K562 (cell line): ENCODE measurements at regions not wholly inside any gene's neighbourhood (a gene's known extent, or its start where the extent isn't known, plus 50 kb on each side); places are given as distances from the start of the nearest gene placed in this dataset.

Experiments
- ATAC-seq: fragments of 200-7000 bp; cut with Tn5 transposase; 3 replicates; pipeline ENCODE4 v1.9.1; 2020; ENCODE audit warnings: moderate library complexity
- BruUV-seq: library from RNA; stranded (reverse); fragments of 400-500 nt; replicated peaks from 2 replicates; lab custom pipeline; 2021; lab: Mats Ljungman, UMichigan
- CTCF ChIA-PET: fragments of 300-600 bp; formaldehyde crosslinking; extraction: SDS; loops from one replicate; lab custom pipeline; 2021; ENCODE audit warnings: low intra/inter-chr PET ratio; lab: Yijun Ruan, JAX
- POLR2A ChIA-PET: fragments of 300-600, 350-650 bp; sonication (Branson Sonifier 250); formaldehyde crosslinking; extraction: SDS; loops from one replicate; lab custom pipeline; 2021; ENCODE audit warnings: antibody characterized with exemption, inconsistent platforms; lab: Yijun Ruan, JAX
- DNase-seq, 4 experiments: peaks; one replicate each; pipeline versions ENCODE4 v3.0.0 to v3.0.0-alpha.2; 2011 to 2018; ENCODE audit warnings: low spot score in 3 of 4, mixed read lengths in 3 of 4; ENCODE audit errors: extremely low read depth in 1 of 4
- FAIRE-seq: peaks from 2 replicates; lab custom pipeline; 2011; peaks lifted over from hg19 to GRCh38; lab: Jason Lieb, UNC
- H2AFZ ChIP-seq: 2 replicates; pipeline ENCODE4 v1.6.0; 2011; ENCODE audit warnings: low read depth, low read length, control low read depth, inconsistent platforms
- H3K27ac ChIP-seq: fragments of 200-600 bp; 3 replicates; pipeline ENCODE4 v1.8.0; 2011; ENCODE audit warnings: low read depth, mild to moderate bottlenecking, control low read depth, inconsistent platforms, low read length, moderate library complexity, mixed read lengths; ENCODE audit errors: extremely low read depth
- H3K27me3 ChIP-seq, 2 experiments: fragments of 300-600 bp in 1 of 2; 2 replicates in 1 of 2; 3 replicates in 1 of 2; pipeline versions ENCODE4 v1.6.0 to v1.8.0; 2011; ENCODE audit warnings: inconsistent platforms in 2 of 2, low read length in 2 of 2, mild to moderate bottlenecking in 1 of 2, mixed read lengths in 1 of 2, moderate library complexity in 1 of 2; ENCODE audit not compliant: control insufficient read depth in 2 of 2, insufficient read depth in 2 of 2
- H3K36me3 ChIP-seq: fragments of 300-600 bp; 3 replicates; pipeline ENCODE4 v1.8.0; 2011; ENCODE audit warnings: mild to moderate bottlenecking, low read length, inconsistent platforms; ENCODE audit not compliant: control insufficient read depth, insufficient read depth
- H3K4me1 ChIP-seq, 2 experiments: fragments of 200-600 bp in 1 of 2; replicated peaks in 1 of 2; 2 replicates in 1 of 2; 3 replicates in 1 of 2; pipeline versions ENCODE4 v1.5.1 to v1.8.0; 2011; ENCODE audit warnings: inconsistent platforms in 2 of 2, low read length in 2 of 2, mild to moderate bottlenecking in 1 of 2, mixed read lengths in 1 of 2, moderate library complexity in 1 of 2; ENCODE audit not compliant: control insufficient read depth in 2 of 2, insufficient read depth in 2 of 2
- H3K4me2 ChIP-seq: 2 replicates; pipeline ENCODE4 v1.6.1; 2011; ENCODE audit warnings: low read length, control low read depth, inconsistent platforms, mixed read lengths; ENCODE audit not compliant: insufficient read depth
- H3K4me3 ChIP-seq: fragments of 200-600 bp; sonication (generic), shearing (Covaris generic); 2 replicates; pipeline ENCODE4 v1.5.1; 2016; ENCODE audit warnings: control low read depth, inconsistent platforms
- H3K79me2 ChIP-seq: fragments of 200-600 bp; 3 replicates; pipeline ENCODE4 v1.8.0; 2011; ENCODE audit warnings: low read length, inconsistent platforms; ENCODE audit not compliant: control insufficient read depth, insufficient read depth
- H3K9ac ChIP-seq, 2 experiments: 2 replicates each; pipeline versions ENCODE4 v1.6.0 to v1.6.1; 2011; ENCODE audit warnings: low read depth in 2 of 2, low read length in 2 of 2, control low read depth in 1 of 2, inconsistent platforms in 1 of 2, mild to moderate bottlenecking in 1 of 2, mixed read lengths in 1 of 2; ENCODE audit not compliant: insufficient read depth in 1 of 2
- H3K9me1 ChIP-seq: one replicate; pipeline ENCODE4 v1.6.0; 2011; ENCODE audit warnings: inconsistent platforms, mild to moderate bottlenecking, low read length, moderate library complexity; ENCODE audit not compliant: control insufficient read depth, insufficient read depth
- H3K9me3 ChIP-seq: replicated peaks from 2 replicates; pipeline ENCODE4 v1.5.1; 2011; ENCODE audit warnings: low read depth, low read length, inconsistent platforms; ENCODE audit not compliant: control insufficient read depth, insufficient read depth
- H4K20me1 ChIP-seq: replicated peaks from 2 replicates; pipeline ENCODE4 v1.6.1; 2011; ENCODE audit warnings: low read length, inconsistent platforms, mixed read lengths; ENCODE audit not compliant: control insufficient read depth, insufficient read depth
- DNMT1 ChIP-seq: fragments of 450-650 bp; IDR thresholded peaks from 2 replicates; pipeline ENCODE4 v1.6.1; 2016; ENCODE audit warnings: antibody characterized with exemption, mild to moderate bottlenecking
- EGR1 ChIP-seq: fragments of 450-650 bp; conservative IDR thresholded peaks from 2 replicates; pipeline ENCODE4 v1.6.1; 2017; ENCODE audit warnings: mild to moderate bottlenecking
- ETV5 ChIP-seq: sonication (generic); formaldehyde crosslinking; IDR thresholded peaks from 2 replicates; pipeline ENCODE4 v1.4.0; 2020; ENCODE audit warnings: low read depth, mild to moderate bottlenecking, missing genetic modification reagents
- GABPA ChIP-seq: fragments of 200-800 bp; sonication (Bioruptor generic); conservative IDR thresholded peaks from 2 replicates; pipeline ENCODE4 v1.6.1; 2016; ENCODE audit warnings: low read depth, missing genetic modification characterization, missing compliant biosample characterization
- GATAD2A ChIP-seq: fragments of 450-650 bp; IDR thresholded peaks from 2 replicates; pipeline ENCODE4 v1.6.1; 2017
- HNRNPK ChIP-seq: fragments of 200-400 bp; formaldehyde crosslinking; IDR thresholded peaks from one replicate; pipeline ENCODE4 v1.6.1; 2018; ENCODE audit warnings: mild to moderate bottlenecking, low read depth, low read length; ENCODE audit not compliant: poor library complexity, severe bottlenecking
- NBN ChIP-seq: fragments of 450-650 bp; IDR thresholded peaks from 2 replicates; pipeline ENCODE4 v1.6.1; 2016; ENCODE audit warnings: low read depth, mild to moderate bottlenecking
- PPARD ChIP-seq: fragments of 250-450 bp; sonication (Bioruptor Pico); IDR thresholded peaks from 2 replicates; pipeline ENCODE4 v1.8.0; 2022; ENCODE audit warnings: inconsistent platforms, mild to moderate bottlenecking, moderate library complexity
- PURB ChIP-seq: sonication (generic); formaldehyde crosslinking; IDR thresholded peaks from 2 replicates; pipeline ENCODE4 v1.9.0; 2021; ENCODE audit warnings: low read depth, mild to moderate bottlenecking, missing genetic modification reagents
- RFX1 ChIP-seq: fragments of 450-650 bp; IDR thresholded peaks from 2 replicates; pipeline ENCODE4 v1.6.1; 2016; ENCODE audit warnings: mild to moderate bottlenecking, moderate library complexity
- ZNF174 ChIP-seq: fragments of 250-450 bp; sonication (Bioruptor Pico); IDR thresholded peaks from 2 replicates; pipeline ENCODE4 v1.4.0; 2020; ENCODE audit warnings: mild to moderate bottlenecking
- ZNF444 ChIP-seq: fragments of 250-450 bp; sonication (Bioruptor Pico); IDR thresholded peaks from 2 replicates; pipeline ENCODE4 v1.4.0; 2020; ENCODE audit warnings: mild to moderate bottlenecking, moderate library complexity
- WGBS: fragments of 100-300 bp; shearing (Covaris generic); methylation state at CpG from one replicate; pipeline ENCODE4 v1.1.6; 2016; ENCODE audit warnings: low coverage, mixed read lengths; ENCODE audit not compliant: insufficient coverage; ENCODE audit errors: missing lambda C conversion rate; 5-methylcytosine and 5-hydroxymethylcytosine counted together
- in situ Hi-C: fragments of 300-500 bp; cut with MboI; formaldehyde crosslinking; loops from 4 replicates; pipeline ENCODE4 v1.15.0; 2018; ENCODE audit warnings: inconsistent platforms, mixed read lengths
- intact Hi-C: fragments of 100-400 bp; cut with micrococcal nuclease; formaldehyde crosslinking; loops from 2 replicates; pipeline ENCODE4 v1.14.2; 2022
- TF ChIP-seq, protein P1 (sequence below), 2 experiments: IDR thresholded peaks in 1 of 2; conservative IDR thresholded peaks in 1 of 2; 2 replicates each; pipeline ENCODE4 v1.6.1; 2016; ENCODE audit warnings: low read depth in 2 of 2, mild to moderate bottlenecking in 1 of 2, missing compliant biosample characterization in 1 of 2, missing genetic modification characterization in 1 of 2, moderate library complexity in 1 of 2
- TF ChIP-seq, protein P2 (sequence below): fragments of 450-650 bp; formaldehyde crosslinking; IDR thresholded peaks from 2 replicates; pipeline ENCODE4 v1.4.0; 2020; ENCODE audit warnings: mild to moderate bottlenecking, moderate library complexity
- TF ChIP-seq, protein P3 (sequence below): fragments of 450-650 bp; formaldehyde crosslinking; IDR thresholded peaks from 2 replicates; pipeline ENCODE4 v1.4.0; 2022; ENCODE audit warnings: missing genetic modification characterization
- TF ChIP-seq, protein P4 (sequence below): IDR thresholded peaks from 2 replicates; pipeline ENCODE4 v1.6.1; 2014; ENCODE audit warnings: antibody characterized with exemption

DNA sequence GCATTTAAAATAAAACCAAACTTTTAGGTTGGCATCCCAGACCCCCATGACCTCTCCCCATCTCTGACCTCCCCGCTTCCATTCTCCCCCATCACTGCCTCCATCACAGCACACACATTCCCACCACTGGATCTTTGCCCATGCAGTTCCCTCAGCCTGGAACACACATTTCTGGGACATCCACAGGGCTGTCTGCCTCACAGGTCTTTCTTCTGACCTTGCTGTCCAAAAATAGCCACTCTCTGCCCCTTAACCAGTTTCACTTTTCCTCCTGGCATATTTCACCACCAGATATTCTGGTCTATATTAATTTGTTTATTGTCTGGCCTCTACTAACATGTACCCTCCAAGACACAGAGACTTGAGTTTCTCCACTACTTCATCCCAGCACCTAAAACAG is 75.2 kb upstream of the PRDM11 start:
- 0% methylated on average over 1 of the region's 1 CpG for WGBS
- no peak overlapping the region for H3K9ac ChIP-seq
- FAIRE-seq: no peak
- H2AFZ ChIP-seq: no peak overlapping the region
- H3K4me3 ChIP-seq: no peak overlapping the region
- DNase-seq: no peak
- H3K9me3 ChIP-seq: no peaks in the 10 kb centered on the region
- no peaks in the 10 kb centered on the region for H3K79me2 ChIP-seq
- 0 out of 2 replicates have a peak, but pooled peaks cover 5% of the 10 kb centered on the region for H4K20me1 ChIP-seq
- H3K27me3 ChIP-seq: peaks cover 0 to 5% of the 10 kb centered on the region in 2 experiments; a peak in 2 of 5 replicates
- no peaks in the 10 kb centered on the region for H3K9me1 ChIP-seq
- in situ Hi-C loops (no loop called here), intact Hi-C loops (no loop called here)
- no peak for ATAC-seq
- ChIA-PET CTCF (no interaction called here), POLR2A (no interaction called here)
- no peak overlapping the region for H3K4me2 ChIP-seq
- H3K27ac ChIP-seq: no peak overlapping the region
- TF ChIP-seq PURB (CRISPR knock-in tag): no peak
- no peak for TF ChIP-seq ETV5 (CRISPR knock-in tag)
- TF ChIP-seq RFX1: no peak
- TF ChIP-seq NBN: no peak
- no peak for TF ChIP-seq HNRNPK
- TF ChIP-seq, protein P1, sequence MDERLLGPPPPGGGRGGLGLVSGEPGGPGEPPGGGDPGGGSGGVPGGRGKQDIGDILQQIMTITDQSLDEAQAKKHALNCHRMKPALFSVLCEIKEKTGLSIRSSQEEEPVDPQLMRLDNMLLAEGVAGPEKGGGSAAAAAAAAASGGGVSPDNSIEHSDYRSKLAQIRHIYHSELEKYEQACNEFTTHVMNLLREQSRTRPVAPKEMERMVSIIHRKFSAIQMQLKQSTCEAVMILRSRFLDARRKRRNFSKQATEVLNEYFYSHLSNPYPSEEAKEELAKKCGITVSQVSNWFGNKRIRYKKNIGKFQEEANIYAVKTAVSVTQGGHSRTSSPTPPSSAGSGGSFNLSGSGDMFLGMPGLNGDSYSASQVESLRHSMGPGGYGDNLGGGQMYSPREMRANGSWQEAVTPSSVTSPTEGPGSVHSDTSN (CRISPR knock-in tag; IDR thresholded peaks at IDR 0.05; ENCODE audit: low read depth): no peak
- TF ChIP-seq, protein P1 (tag; conservative IDR thresholded peaks at IDR 0.05; ENCODE audit: low read depth): no peak
- TF ChIP-seq, protein P2, sequence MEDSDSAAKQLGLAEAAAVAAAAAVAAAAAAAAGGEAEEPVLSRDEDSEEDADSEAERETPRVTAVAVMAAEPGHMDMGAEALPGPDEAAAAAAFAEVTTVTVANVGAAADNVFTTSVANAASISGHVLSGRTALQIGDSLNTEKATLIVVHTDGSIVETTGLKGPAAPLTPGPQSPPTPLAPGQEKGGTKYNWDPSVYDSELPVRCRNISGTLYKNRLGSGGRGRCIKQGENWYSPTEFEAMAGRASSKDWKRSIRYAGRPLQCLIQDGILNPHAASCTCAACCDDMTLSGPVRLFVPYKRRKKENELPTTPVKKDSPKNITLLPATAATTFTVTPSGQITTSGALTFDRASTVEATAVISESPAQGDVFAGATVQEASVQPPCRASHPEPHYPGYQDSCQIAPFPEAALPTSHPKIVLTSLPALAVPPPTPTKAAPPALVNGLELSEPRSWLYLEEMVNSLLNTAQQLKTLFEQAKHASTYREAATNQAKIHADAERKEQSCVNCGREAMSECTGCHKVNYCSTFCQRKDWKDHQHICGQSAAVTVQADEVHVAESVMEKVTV: no peak
- no peak for TF ChIP-seq EGR1
- TF ChIP-seq GATAD2A: no peak
- no peak for TF ChIP-seq ZNF174 (CRISPR knock-in tag)
- TF ChIP-seq PPARD: no peak
- no peak for TF ChIP-seq ZNF444 (CRISPR knock-in tag)
- TF ChIP-seq DNMT1: no peak
- TF ChIP-seq GABPA (tag): no peak
- TF ChIP-seq, protein P3, sequence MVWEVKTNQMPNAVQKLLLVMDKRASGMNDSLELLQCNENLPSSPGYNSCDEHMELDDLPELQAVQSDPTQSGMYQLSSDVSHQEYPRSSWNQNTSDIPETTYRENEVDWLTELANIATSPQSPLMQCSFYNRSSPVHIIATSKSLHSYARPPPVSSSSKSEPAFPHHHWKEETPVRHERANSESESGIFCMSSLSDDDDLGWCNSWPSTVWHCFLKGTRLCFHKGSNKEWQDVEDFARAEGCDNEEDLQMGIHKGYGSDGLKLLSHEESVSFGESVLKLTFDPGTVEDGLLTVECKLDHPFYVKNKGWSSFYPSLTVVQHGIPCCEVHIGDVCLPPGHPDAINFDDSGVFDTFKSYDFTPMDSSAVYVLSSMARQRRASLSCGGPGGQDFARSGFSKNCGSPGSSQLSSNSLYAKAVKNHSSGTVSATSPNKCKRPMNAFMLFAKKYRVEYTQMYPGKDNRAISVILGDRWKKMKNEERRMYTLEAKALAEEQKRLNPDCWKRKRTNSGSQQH (CRISPR knock-in tag): no peak
- TF ChIP-seq, protein P4, sequence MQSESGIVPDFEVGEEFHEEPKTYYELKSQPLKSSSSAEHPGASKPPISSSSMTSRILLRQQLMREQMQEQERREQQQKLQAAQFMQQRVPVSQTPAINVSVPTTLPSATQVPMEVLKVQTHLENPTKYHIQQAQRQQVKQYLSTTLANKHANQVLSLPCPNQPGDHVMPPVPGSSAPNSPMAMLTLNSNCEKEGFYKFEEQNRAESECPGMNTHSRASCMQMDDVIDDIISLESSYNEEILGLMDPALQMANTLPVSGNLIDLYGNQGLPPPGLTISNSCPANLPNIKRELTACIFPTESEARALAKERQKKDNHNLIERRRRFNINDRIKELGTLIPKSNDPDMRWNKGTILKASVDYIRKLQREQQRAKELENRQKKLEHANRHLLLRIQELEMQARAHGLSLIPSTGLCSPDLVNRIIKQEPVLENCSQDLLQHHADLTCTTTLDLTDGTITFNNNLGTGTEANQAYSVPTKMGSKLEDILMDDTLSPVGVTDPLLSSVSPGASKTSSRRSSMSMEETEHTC: no peak
- BruUV-seq: no TSS peak
- no peaks in the 10 kb centered on the region for H3K4me1 ChIP-seq
- H3K36me3 ChIP-seq: no peaks in the 10 kb centered on the region
